A549 (cell line): ENCODE measurements at regions not wholly inside any gene's neighbourhood (a gene's known extent, or its start where the extent isn't known, plus 50 kb on each side); places are given as distances from the start of the nearest gene placed in this dataset.

Experiments used
- ATAC-seq, 2 experiments: fragments of 200-7000 bp in 1 of 2; fragments of >200 bp in 1 of 2; cut with Nextera tagmentation in 1 of 2; cut with Tn5 transposase in 1 of 2; 3 replicates each; pipeline versions ENCODE4 v1.8.0 to v1.9.1; 2018 to 2020; ENCODE audit warnings: mild to moderate bottlenecking in 1 of 2, moderate library complexity in 1 of 2
- CTCF ChIA-PET: fragments of 300-600 bp; sonication (Branson Sonifier 250); formaldehyde crosslinking; extraction: SDS; loops from one replicate; lab custom pipeline; 2021; ENCODE audit warnings: antibody characterized with exemption, inconsistent platforms; lab: Yijun Ruan, JAX
- POLR2A ChIA-PET: fragments of 350-600 bp; formaldehyde crosslinking; extraction: SDS; loops from one replicate; lab custom pipeline; 2021; ENCODE audit warnings: antibody characterized with exemption, inconsistent platforms; lab: Yijun Ruan, JAX
- DNase-seq, 2 experiments: peaks; one replicate each; pipeline versions ENCODE4 v3.0.0 to v3.0.0-alpha.2; 2011 to 2016; ENCODE audit warnings: low read depth in 1 of 2, low spot score in 1 of 2
- FAIRE-seq: peaks from 2 replicates; lab custom pipeline; 2011; peaks lifted over from hg19 to GRCh38; lab: Jason Lieb, UNC
- H3K27ac ChIP-seq, 2 experiments: fragments of >200 bp; sonication (Bioruptor Twin); formaldehyde crosslinking; 3 replicates each; pipeline ENCODE4 v1.5.1; 2016 to 2017
- H3K4me1 ChIP-seq: fragments of >200 bp; sonication (Bioruptor Twin); formaldehyde crosslinking; 3 replicates; pipeline ENCODE4 v1.6.1; 2016
- H3K4me2 ChIP-seq: fragments of >200 bp; sonication (Bioruptor Twin); formaldehyde crosslinking; 3 replicates; pipeline ENCODE4 v1.6.1; 2016
- H3K4me3 ChIP-seq: fragments of >200 bp; sonication (Bioruptor Twin); formaldehyde crosslinking; 3 replicates; pipeline ENCODE4 v1.5.1; 2016
- H3K9me3 ChIP-seq: fragments of >200 bp; sonication (Bioruptor Twin); formaldehyde crosslinking; 3 replicates; pipeline ENCODE4 v1.6.1; 2016
- ATOH8 ChIP-seq: fragments of 250-450 bp; sonication (Bioruptor Pico); IDR thresholded peaks from 2 replicates; pipeline ENCODE4 v1.5.0; 2020; ENCODE audit warnings: low read depth, mild to moderate bottlenecking, moderate library complexity
- CBX2 ChIP-seq: fragments of 200-600 bp; sonication (generic); IDR thresholded peaks from 2 replicates; pipeline ENCODE4 v1.6.1; 2016; ENCODE audit warnings: low read depth, mild to moderate bottlenecking, borderline replicate concordance
- CEBPB ChIP-seq, 2 experiments: fragments of >200 bp in 1 of 2; sonication (Bioruptor Twin) in 1 of 2; formaldehyde crosslinking in 1 of 2; IDR thresholded peaks; 2 replicates each; pipeline ENCODE4 v1.6.1; 2012 to 2016
- CHD2 ChIP-seq: fragments of 150-350 bp; IDR thresholded peaks from 2 replicates; pipeline ENCODE4 v1.6.1; 2014; ENCODE audit warnings: low read length; ENCODE audit not compliant: partially characterized antibody
- CHD4 ChIP-seq: fragments of 200-600 bp; sonication (generic); IDR thresholded peaks from 2 replicates; pipeline ENCODE4 v1.6.1; 2016; ENCODE audit warnings: antibody characterized with exemption, mild to moderate bottlenecking, borderline replicate concordance
- EHF ChIP-seq: fragments of 250-450 bp; sonication (Bioruptor Pico); IDR thresholded peaks from 2 replicates; pipeline ENCODE4 v1.5.0; 2020; ENCODE audit warnings: mild to moderate bottlenecking
- EHMT2 ChIP-seq: fragments of 200-600 bp; sonication (generic); IDR thresholded peaks from 2 replicates; pipeline ENCODE4 v1.6.1; 2016; ENCODE audit warnings: antibody characterized with exemption, low read depth, mild to moderate bottlenecking, moderate library complexity
- ESRRA ChIP-seq: fragments of 150-350 bp; IDR thresholded peaks from 2 replicates; pipeline ENCODE4 v1.6.1; 2014; ENCODE audit warnings: mild to moderate bottlenecking, low read length, borderline replicate concordance
- FOSB ChIP-seq: fragments of 250-450 bp; sonication (Bioruptor Pico); IDR thresholded peaks from 2 replicates; pipeline ENCODE4 v1.5.0; 2020; ENCODE audit warnings: mild to moderate bottlenecking, moderate library complexity
- FOXS1 ChIP-seq: fragments of 250-450 bp; sonication (Bioruptor Pico); IDR thresholded peaks from 2 replicates; pipeline ENCODE4 v1.5.0; 2020; ENCODE audit warnings: mild to moderate bottlenecking, moderate library complexity
- GATA3 ChIP-seq: IDR thresholded peaks from 2 replicates; pipeline ENCODE4 v1.6.1; 2012; ENCODE audit warnings: borderline replicate concordance
- HDAC2 ChIP-seq: fragments of 200-600 bp; sonication (generic); IDR thresholded peaks from 2 replicates; pipeline ENCODE4 v1.6.1; 2016
- HES2 ChIP-seq: fragments of >200 bp; sonication (Bioruptor Twin); formaldehyde crosslinking; IDR thresholded peaks from 2 replicates; pipeline ENCODE4 v1.6.1; 2016
- HMGXB4 ChIP-seq: fragments of 250-450 bp; sonication (Bioruptor Pico); IDR thresholded peaks from 2 replicates; pipeline ENCODE4 v1.5.0; 2021; ENCODE audit warnings: mild to moderate bottlenecking, moderate library complexity, borderline replicate concordance
- HOXA7 ChIP-seq: fragments of 250-450 bp; sonication (Bioruptor Pico); IDR thresholded peaks from 2 replicates; pipeline ENCODE4 v1.5.0; 2020; ENCODE audit warnings: mild to moderate bottlenecking, moderate library complexity
- HOXB13 ChIP-seq: fragments of 250-450 bp; sonication (Bioruptor Pico); IDR thresholded peaks from 2 replicates; pipeline ENCODE4 v1.5.0; 2020; ENCODE audit warnings: low read depth, mild to moderate bottlenecking, moderate library complexity
- HOXB5 ChIP-seq: fragments of 250-450 bp; sonication (Bioruptor Pico); IDR thresholded peaks from 2 replicates; pipeline ENCODE4 v1.5.0; 2020; ENCODE audit warnings: mild to moderate bottlenecking, moderate library complexity
- JUN ChIP-seq, 2 experiments: fragments of >200 bp; sonication (Bioruptor Twin); formaldehyde crosslinking; IDR thresholded peaks; 2 replicates in 1 of 2; 3 replicates in 1 of 2; pipeline ENCODE4 v1.6.1; 2016 to 2017
- JUNB ChIP-seq: fragments of >200 bp; sonication (Bioruptor Twin); formaldehyde crosslinking; IDR thresholded peaks from 2 replicates; pipeline ENCODE4 v1.6.1; 2016
- KDM5A ChIP-seq: fragments of 200-600 bp; sonication (generic); IDR thresholded peaks from 2 replicates; pipeline ENCODE4 v1.6.1; 2016; ENCODE audit warnings: antibody characterized with exemption, mild to moderate bottlenecking
- MAFK ChIP-seq: fragments of 450-650 bp; IDR thresholded peaks from 2 replicates; pipeline ENCODE4 v1.6.1; 2014; ENCODE audit not compliant: partially characterized antibody
- MYC ChIP-seq: IDR thresholded peaks from 2 replicates; pipeline ENCODE4 v1.6.1; 2012; ENCODE audit warnings: mild to moderate bottlenecking, inconsistent platforms, low read length, improper control_type of control experiment, borderline replicate concordance
- NFE2L2 ChIP-seq: fragments of 150-350 bp; conservative IDR thresholded peaks from 2 replicates; pipeline ENCODE4 v1.6.1; 2014; ENCODE audit warnings: low read length
- POLR2A ChIP-seq: IDR thresholded peaks from 2 replicates; pipeline ENCODE4 v1.6.1; 2012; ENCODE audit warnings: mild to moderate bottlenecking, low read length
- POLR2AphosphoS2 ChIP-seq: conservative IDR thresholded peaks from 2 replicates; pipeline ENCODE4 v1.6.1; 2012; ENCODE audit warnings: low read length, improper control_type of control experiment, inconsistent platforms
- RFX5 ChIP-seq: fragments of 450-650 bp; IDR thresholded peaks from 2 replicates; pipeline ENCODE4 v1.7.1; 2014; ENCODE audit warnings: antibody characterized with exemption, mild to moderate bottlenecking, moderate library complexity
- TP53 ChIP-seq: fragments of 250-450 bp; sonication (Bioruptor Pico); IDR thresholded peaks from 2 replicates; pipeline ENCODE4 v1.5.0; 2021; ENCODE audit warnings: mild to moderate bottlenecking, moderate library complexity
- ZFP36 ChIP-seq: fragments of 450-650 bp; IDR thresholded peaks from 2 replicates; pipeline ENCODE4 v1.6.1; 2014; ENCODE audit warnings: borderline replicate concordance; ENCODE audit not compliant: partially characterized antibody
- whole genome bisulfite sequencing: methylation state at CpG from one replicate; pipeline ENCODE4 v1.1.6; 2017; ENCODE audit errors: missing lambda C conversion rate; 5-methylcytosine and 5-hydroxymethylcytosine counted together
- TF ChIP-seq, protein P1 (sequence below): fragments of 200-600 bp; sonication (generic); IDR thresholded peaks from 2 replicates; pipeline ENCODE4 v1.6.1; 2016; ENCODE audit warnings: antibody characterized with exemption, mild to moderate bottlenecking, moderate library complexity

DNA sequence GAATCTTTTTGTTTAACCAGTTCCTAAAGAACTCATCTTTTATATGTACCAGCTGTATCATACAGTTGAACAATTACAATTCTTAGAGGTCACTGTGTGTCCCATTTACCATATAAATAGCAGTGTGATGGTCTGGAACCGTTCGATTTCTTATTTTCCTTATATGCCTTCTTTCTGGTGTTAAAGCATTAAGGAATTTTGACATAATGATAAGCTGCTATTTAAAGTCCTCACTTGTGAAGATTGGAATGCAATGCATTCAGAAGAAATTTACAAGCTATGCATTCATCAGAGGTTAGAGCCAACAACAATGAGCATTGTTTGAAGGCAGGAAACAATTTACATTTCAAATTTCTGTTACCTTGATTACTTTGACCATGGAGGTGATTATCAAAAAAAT is 80.0 kb upstream of the PRICKLE1 start:
- no peak for FAIRE-seq
- POLR2A ChIA-PET: no interaction called here

DNA sequence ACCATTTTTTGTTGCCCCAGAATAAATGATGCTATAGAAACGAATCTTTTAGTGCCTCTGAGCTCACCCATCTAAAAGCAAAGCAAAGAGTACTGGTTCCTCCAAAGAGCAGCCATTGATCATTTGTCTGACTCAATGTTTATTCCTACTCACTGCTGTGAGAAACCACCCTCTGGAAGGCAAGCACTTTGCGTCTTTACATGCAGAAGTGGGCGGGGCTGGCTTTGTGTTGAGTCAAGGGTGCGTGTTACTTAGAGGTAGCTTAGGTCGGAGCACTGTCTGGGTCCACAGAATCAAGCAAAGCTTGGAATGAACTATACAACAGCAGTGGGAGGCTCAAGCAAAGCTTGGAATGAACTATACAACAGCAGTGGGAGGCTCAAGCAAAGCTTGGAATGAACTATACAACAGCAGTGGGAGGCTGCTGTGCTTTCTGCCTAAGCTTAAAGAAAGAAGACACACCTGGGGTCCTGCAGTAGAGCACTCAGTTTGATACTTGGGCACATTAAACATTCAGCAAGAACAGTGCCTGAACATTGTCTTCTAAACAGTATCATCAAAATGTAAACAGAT is 77.2 kb upstream of the PRICKLE1 start:
- Histone ChIP-seq H3K27ac (no peak overlapping the region), H3K4me2 (no peak overlapping the region)
- no peak for TF ChIP-seq JUNB
- TF ChIP-seq ATOH8 (CRISPR knock-in tag): no peak
- TF ChIP-seq HDAC2: no peak
- TF ChIP-seq JUN (IDR thresholded peaks at IDR 0.05): no peak
- no peak for TF ChIP-seq TP53 (CRISPR knock-in tag)
- TF ChIP-seq EHMT2: no peak
- TF ChIP-seq HES2: no peak
- TF ChIP-seq EHF (CRISPR knock-in tag): no peak
- TF ChIP-seq CEBPB (IDR thresholded peaks at IDR 0.05): no peak
- no peak for TF ChIP-seq HOXB13 (CRISPR knock-in tag)
- TF ChIP-seq, protein P1, sequence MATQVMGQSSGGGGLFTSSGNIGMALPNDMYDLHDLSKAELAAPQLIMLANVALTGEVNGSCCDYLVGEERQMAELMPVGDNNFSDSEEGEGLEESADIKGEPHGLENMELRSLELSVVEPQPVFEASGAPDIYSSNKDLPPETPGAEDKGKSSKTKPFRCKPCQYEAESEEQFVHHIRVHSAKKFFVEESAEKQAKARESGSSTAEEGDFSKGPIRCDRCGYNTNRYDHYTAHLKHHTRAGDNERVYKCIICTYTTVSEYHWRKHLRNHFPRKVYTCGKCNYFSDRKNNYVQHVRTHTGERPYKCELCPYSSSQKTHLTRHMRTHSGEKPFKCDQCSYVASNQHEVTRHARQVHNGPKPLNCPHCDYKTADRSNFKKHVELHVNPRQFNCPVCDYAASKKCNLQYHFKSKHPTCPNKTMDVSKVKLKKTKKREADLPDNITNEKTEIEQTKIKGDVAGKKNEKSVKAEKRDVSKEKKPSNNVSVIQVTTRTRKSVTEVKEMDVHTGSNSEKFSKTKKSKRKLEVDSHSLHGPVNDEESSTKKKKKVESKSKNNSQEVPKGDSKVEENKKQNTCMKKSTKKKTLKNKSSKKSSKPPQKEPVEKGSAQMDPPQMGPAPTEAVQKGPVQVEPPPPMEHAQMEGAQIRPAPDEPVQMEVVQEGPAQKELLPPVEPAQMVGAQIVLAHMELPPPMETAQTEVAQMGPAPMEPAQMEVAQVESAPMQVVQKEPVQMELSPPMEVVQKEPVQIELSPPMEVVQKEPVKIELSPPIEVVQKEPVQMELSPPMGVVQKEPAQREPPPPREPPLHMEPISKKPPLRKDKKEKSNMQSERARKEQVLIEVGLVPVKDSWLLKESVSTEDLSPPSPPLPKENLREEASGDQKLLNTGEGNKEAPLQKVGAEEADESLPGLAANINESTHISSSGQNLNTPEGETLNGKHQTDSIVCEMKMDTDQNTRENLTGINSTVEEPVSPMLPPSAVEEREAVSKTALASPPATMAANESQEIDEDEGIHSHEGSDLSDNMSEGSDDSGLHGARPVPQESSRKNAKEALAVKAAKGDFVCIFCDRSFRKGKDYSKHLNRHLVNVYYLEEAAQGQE: no peak
- TF ChIP-seq ESRRA: no peak
- no peak for TF ChIP-seq CHD2
- no peak for TF ChIP-seq KDM5A
- TF ChIP-seq CHD4: no peak
- no peak for TF ChIP-seq ZFP36
- TF ChIP-seq, all 56 proteins: peak for 0
- H3K4me1 ChIP-seq: no peaks in the 10 kb centered on the region
- POLR2A ChIA-PET: no interaction called here
- FAIRE-seq (no peak), DNase-seq (peak in 1 of 2 experiments; percentile 7), ATAC-seq (no peak)
- H3K9me3 ChIP-seq: no peaks in the 10 kb centered on the region
- H3K4me3 ChIP-seq: no peak overlapping the region
- 9% methylated on average over 5 of the region's 5 CpGs for WGBS
- CTCF ChIA-PET: interaction anchor here (0.6 kb wide), 1 partner anchor 8 kb away, joined by 3 read pairs; no protein-coding TSS in a partner anchor

More for the DNA sequence above, 80.0 kb upstream of the PRICKLE1 start:
- no peak overlapping the region for H3K4me2 ChIP-seq
- CTCF ChIA-PET: no interaction called here
- no peaks in the 10 kb centered on the region for H3K9me3 ChIP-seq
- no peak overlapping the region for H3K27ac ChIP-seq
- 4% methylated on average over 2 of the region's 2 CpGs for WGBS
- no peaks in the 10 kb centered on the region for H3K4me1 ChIP-seq
- TF ChIP-seq RFX5: no peak
- TF ChIP-seq POLR2AphosphoS2: no peak
- no peak for TF ChIP-seq FOSB (CRISPR knock-in tag)
- TF ChIP-seq HOXB5: no peak
- no peak for TF ChIP-seq HOXA7 (CRISPR knock-in tag)
- TF ChIP-seq HDAC2: no peak
- TF ChIP-seq NFE2L2: no peak
- TF ChIP-seq MYC: no peak
- TF ChIP-seq GATA3: no peak
- no peak for TF ChIP-seq JUN (IDR thresholded peaks at IDR 0.05)
- no peak for TF ChIP-seq FOXS1 (CRISPR knock-in tag)
- no peak for TF ChIP-seq EHF (CRISPR knock-in tag)
- no peak for TF ChIP-seq POLR2A
- TF ChIP-seq HES2: no peak
- TF ChIP-seq EHMT2: no peak
- no peak for TF ChIP-seq HOXB13 (CRISPR knock-in tag)
- no peak for TF ChIP-seq CBX2
- TF ChIP-seq HMGXB4 (CRISPR knock-in tag): no peak
- no peak for TF ChIP-seq MAFK
- no peak for TF ChIP-seq CEBPB (IDR thresholded peaks at IDR 0.05)
- no peak for DNase-seq
- H3K4me3 ChIP-seq: no peak overlapping the region
- ATAC-seq: no peak
